ENCODE measurements at regions not wholly inside any gene's neighbourhood (a gene's known extent, or its start where the extent isn't known, plus 50 kb on each side); places are given as distances from the start of the nearest gene placed in this dataset.

DNA sequence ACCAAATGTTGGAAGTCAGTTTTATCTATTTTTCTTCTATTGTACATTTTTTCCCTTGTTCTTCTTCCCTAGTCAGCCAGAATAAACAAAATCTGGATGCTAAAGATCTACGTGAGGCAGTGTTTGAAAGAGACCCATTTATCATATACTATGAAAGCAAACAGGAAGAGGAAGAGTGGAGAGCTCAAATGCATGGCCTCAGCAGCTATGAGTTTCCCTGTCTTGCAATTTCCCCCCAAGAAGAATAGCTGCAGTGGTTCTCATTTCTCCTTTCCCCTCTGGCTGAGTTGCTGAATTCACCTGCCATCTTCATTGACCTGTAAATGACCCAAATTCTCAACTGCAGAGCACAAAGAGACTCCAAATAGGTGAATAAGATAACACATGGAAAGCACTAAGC, 347.1 kb upstream of the NRP1 start:
- H4K20me1 ChIP-seq (ENCODE audit: insufficient read depth, low read length) = no peaks in the 10 kb centered on the region
- TF ChIP-seq, protein P1, sequence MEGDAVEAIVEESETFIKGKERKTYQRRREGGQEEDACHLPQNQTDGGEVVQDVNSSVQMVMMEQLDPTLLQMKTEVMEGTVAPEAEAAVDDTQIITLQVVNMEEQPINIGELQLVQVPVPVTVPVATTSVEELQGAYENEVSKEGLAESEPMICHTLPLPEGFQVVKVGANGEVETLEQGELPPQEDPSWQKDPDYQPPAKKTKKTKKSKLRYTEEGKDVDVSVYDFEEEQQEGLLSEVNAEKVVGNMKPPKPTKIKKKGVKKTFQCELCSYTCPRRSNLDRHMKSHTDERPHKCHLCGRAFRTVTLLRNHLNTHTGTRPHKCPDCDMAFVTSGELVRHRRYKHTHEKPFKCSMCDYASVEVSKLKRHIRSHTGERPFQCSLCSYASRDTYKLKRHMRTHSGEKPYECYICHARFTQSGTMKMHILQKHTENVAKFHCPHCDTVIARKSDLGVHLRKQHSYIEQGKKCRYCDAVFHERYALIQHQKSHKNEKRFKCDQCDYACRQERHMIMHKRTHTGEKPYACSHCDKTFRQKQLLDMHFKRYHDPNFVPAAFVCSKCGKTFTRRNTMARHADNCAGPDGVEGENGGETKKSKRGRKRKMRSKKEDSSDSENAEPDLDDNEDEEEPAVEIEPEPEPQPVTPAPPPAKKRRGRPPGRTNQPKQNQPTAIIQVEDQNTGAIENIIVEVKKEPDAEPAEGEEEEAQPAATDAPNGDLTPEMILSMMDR (IDR thresholded peaks at IDR 0.05; ENCODE audit: low read length) = no peak
- no peak for TF ChIP-seq EZH2 (IDR thresholded peaks at IDR 0.05; ENCODE audit: borderline replicate concordance, low read length)
- no peak overlapping the region for H3K9ac ChIP-seq (ENCODE audit: low read length)
- no peak overlapping the region for H3K4me3 ChIP-seq (ENCODE audit: low read depth, low read length, poor library complexity, severe bottlenecking)
- no peak overlapping the region for H3K27ac ChIP-seq (ENCODE audit: low read depth, low read length, poor library complexity, severe bottlenecking)
- no peaks in the 10 kb centered on the region for H3K79me2 ChIP-seq (ENCODE audit: insufficient read depth, low read length)
- no peaks in the 10 kb centered on the region for H3K27me3 ChIP-seq (ENCODE audit: insufficient read depth, low read length)
- no peak overlapping the region for H2AFZ ChIP-seq (ENCODE audit: low read length)
- no peaks in the 10 kb centered on the region for H3K4me1 ChIP-seq (ENCODE audit: insufficient read depth, low read length, severe bottlenecking)
- H3K9me3 ChIP-seq (ENCODE audit: low read length) = no peaks in the 10 kb centered on the region
- H3K36me3 ChIP-seq (ENCODE audit: insufficient read depth, low read length) = no peaks in the 10 kb centered on the region
- H3F3A ChIP-seq (ENCODE audit: insufficient read depth, low read length) = no peaks in the 10 kb centered on the region
- H3K4me2 ChIP-seq (ENCODE audit: low read length) = no peak overlapping the region
- no peaks in the 10 kb centered on the region for H3K9me2 ChIP-seq (ENCODE audit: low read depth, low read length)

DNA sequence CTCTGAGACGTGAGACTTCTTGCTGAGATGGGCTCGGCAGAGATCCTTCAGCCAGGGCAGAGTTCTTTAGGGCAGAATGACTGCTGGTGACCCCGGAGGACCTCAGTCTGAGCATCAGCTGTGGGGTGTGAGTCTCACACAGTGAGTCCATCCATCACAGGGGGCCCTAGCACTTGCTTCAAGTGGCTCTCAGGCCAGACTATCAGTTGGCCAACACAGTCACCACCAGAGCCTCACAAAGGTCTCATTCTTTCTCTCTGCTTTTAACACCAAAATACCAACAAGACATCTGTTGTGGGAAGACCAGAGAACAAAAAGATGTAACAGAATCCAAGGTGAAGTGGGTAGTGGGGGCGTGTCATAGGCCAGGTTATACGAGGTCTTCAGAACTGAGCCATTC, 345.6 kb upstream of the NRP1 start:
- no peak overlapping the region for H3K4me2 ChIP-seq (ENCODE audit: low read length)
- H3K9me2 ChIP-seq (ENCODE audit: low read depth, low read length) = no peaks in the 10 kb centered on the region
- no peaks in the 10 kb centered on the region for H3K36me3 ChIP-seq (ENCODE audit: insufficient read depth, low read length)
- H4K20me1 ChIP-seq (ENCODE audit: insufficient read depth, low read length) = no peaks in the 10 kb centered on the region
- H3K4me3 ChIP-seq (ENCODE audit: low read depth, low read length, poor library complexity, severe bottlenecking) = no peak overlapping the region
- H3K9me3 ChIP-seq (ENCODE audit: low read length) = no peaks in the 10 kb centered on the region
- no peak overlapping the region for H3K27ac ChIP-seq (ENCODE audit: low read depth, low read length, poor library complexity, severe bottlenecking)
- H2AFZ ChIP-seq (ENCODE audit: low read length) = no peak overlapping the region
- no peaks in the 10 kb centered on the region for H3K27me3 ChIP-seq (ENCODE audit: insufficient read depth, low read length)
- H3F3A ChIP-seq (ENCODE audit: insufficient read depth, low read length) = no peaks in the 10 kb centered on the region
- no peaks in the 10 kb centered on the region for H3K79me2 ChIP-seq (ENCODE audit: insufficient read depth, low read length)
- H3K9ac ChIP-seq (ENCODE audit: low read length) = no peak overlapping the region
- TF ChIP-seq, protein P1 (IDR thresholded peaks at IDR 0.05; ENCODE audit: low read length) = no peak
- no peaks in the 10 kb centered on the region for H3K4me1 ChIP-seq (ENCODE audit: insufficient read depth, low read length, severe bottlenecking)

DNA sequence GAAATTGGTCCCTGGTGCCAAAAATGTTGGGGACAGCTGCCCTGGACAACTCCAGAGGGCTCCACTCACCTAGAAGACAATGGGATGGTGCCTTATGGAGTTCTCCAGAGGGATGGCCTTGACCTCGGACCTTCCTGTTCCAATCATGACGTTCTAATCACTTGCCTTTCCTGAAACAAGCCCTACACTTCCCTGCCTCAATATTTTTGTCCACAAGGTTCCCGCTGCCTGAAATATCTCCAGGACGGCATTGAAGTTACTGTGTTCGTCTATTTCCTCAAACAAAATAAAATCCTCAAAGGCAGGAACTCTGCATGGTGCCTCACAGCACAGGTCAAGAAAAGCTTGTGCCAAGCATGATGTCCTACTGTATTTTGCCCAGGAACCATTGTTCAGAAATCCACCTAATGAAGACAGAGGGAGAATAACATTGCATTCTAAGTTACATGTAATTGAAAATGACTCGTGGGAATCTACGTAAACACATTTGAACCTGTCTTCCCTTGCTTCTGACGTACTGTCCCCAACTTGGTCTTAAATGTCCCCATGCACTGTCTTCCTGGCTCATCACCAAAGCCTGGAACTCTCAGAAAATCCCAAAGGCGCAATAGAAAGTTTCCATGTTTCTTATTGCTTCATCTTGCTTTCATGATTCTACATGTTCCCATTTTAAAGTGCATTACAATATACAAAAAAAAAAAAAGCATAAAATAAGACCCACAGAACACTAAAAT, 342.3 kb upstream of the NRP1 start:
- Histone ChIP-seq H3K9ac (ENCODE audit: low read length) (no peak overlapping the region), H3K4me1 (ENCODE audit: insufficient read depth, low read length, severe bottlenecking) (no peaks in the 10 kb centered on the region), H3K4me3 (ENCODE audit: low read depth, low read length, poor library complexity, severe bottlenecking) (no peak overlapping the region), H3K9me2 (ENCODE audit: low read depth, low read length) (no peaks in the 10 kb centered on the region), H2AFZ (ENCODE audit: low read length) (no peak overlapping the region), H3K36me3 (ENCODE audit: insufficient read depth, low read length) (no peaks in the 10 kb centered on the region), H3K9me3 (ENCODE audit: low read length) (no peaks in the 10 kb centered on the region), H3K4me2 (ENCODE audit: low read length) (no peak overlapping the region), H4K20me1 (ENCODE audit: insufficient read depth, low read length) (no peaks in the 10 kb centered on the region), H3K27ac (ENCODE audit: low read depth, low read length, poor library complexity, severe bottlenecking) (no peak overlapping the region), H3K79me2 (ENCODE audit: insufficient read depth, low read length) (no peaks in the 10 kb centered on the region), H3K27me3 (ENCODE audit: insufficient read depth, low read length) (no peaks in the 10 kb centered on the region), H3F3A (ENCODE audit: insufficient read depth, low read length) (no peaks in the 10 kb centered on the region)
- TF ChIP-seq EZH2 (IDR thresholded peaks at IDR 0.05; ENCODE audit: borderline replicate concordance, low read length) = no peak
- TF ChIP-seq, protein P1 (IDR thresholded peaks at IDR 0.05; ENCODE audit: low read length) = no peak

All from OCI-LY1 (cell line).